ENCODE measurements at regions not wholly inside any gene's neighbourhood (a gene's known extent, or its start where the extent isn't known, plus 50 kb on each side); places are given as distances from the start of the nearest gene placed in this dataset.

DNA sequence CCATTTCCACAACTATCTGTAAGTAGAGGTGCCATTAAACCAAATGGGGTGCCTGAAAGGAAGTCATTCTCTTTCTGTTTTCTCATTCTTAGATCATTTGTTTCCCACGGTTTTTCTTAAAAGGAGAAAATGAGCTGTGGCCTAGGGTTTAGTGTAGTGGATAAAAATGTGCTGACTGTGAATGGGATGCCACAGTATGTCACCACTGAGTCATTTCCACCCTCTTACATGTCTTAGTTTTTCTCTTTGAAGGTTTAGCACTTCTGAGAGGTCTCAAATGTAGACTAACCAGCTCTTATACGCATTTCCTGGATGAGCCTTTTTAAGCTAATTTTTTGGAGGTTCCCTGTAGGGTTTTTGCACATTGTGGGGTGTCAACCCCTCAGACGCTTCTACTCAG lies 244.5 kb upstream of the SPANXN1 start:
- no peak for DNase-seq (ENCODE audit: insufficient read length, low spot score)
- no peak for TF ChIP-seq POLR2A (IDR thresholded peaks at IDR 0.05; ENCODE audit: low read depth, low read length)
- FAIRE-seq, result peak; percentile 67

DNA sequence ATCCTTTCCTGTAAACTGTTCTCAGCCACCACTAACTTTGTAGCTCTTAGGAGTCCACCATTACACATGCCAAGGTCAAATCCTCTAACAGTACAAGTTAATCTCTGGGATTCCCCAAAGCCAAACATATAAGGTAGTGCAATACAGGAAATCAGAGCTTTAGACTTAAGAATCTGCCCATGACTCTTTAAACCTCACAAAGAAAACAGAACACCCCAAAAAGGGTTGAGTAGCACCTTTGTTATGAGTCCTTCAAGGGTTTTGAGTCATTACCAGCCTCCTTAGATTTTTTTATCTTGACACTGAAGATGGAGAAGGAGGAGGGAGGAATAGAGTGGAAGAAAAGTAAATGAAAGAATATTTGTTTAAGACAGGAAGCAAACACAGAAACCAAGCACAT lies 243.9 kb upstream of the SPANXN1 start:
- no peak for DNase-seq (ENCODE audit: insufficient read length, low spot score)
- FAIRE-seq, result no peak

DNA sequence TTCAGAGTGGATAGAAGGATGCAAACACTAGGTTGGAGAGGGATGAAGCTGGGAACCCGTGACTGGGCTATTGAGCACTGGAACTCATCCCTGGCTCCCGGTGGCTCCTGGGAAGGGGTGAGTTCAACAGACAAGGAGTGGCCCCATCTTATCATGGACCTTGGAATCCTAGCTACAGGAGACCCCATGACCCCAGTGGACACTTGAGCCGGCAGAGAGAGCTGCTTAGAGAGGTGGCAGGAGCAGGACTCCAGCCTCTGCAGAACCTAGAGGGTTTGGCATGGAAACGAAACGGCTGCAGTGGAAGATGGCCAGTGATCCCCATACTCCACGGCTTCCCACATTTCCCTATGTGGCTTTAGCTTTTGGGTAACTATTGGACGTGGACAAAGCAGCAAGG lies 205.8 kb upstream of the SPANXN1 start:
- TF ChIP-seq POLR2A (IDR thresholded peaks at IDR 0.05; ENCODE audit: low read depth, low read length), result no peak
- no peak for FAIRE-seq
- no peak for DNase-seq (ENCODE audit: insufficient read length, low spot score)

More for the DNA sequence above, 243.9 kb upstream of the SPANXN1 start:
- no peak for TF ChIP-seq POLR2A (IDR thresholded peaks at IDR 0.05; ENCODE audit: low read depth, low read length)

DNA sequence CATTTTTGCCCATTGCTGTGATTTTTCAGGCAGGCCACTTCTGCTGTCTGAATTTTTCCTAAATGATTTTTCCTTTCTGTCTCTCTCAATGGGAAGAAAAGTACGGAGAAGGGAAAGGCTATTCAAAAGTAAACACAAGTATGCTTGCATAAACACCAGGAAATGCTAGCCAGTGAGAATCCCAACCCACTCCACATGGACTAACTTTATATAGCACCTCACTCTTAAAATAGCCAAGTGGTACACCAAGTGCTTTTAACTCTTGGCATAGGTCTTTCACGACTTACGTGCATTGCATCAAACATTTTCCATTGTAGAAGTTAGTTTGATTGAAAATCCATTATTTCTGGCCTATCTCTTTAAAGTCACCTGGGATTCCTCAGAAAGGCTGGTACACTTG lies 178.9 kb upstream of the SPANXN1 start:
- no peak for TF ChIP-seq POLR2A (IDR thresholded peaks at IDR 0.05; ENCODE audit: low read depth, low read length)
- FAIRE-seq, result no peak
- DNase-seq (ENCODE audit: insufficient read length, low spot score), result no peak

DNA sequence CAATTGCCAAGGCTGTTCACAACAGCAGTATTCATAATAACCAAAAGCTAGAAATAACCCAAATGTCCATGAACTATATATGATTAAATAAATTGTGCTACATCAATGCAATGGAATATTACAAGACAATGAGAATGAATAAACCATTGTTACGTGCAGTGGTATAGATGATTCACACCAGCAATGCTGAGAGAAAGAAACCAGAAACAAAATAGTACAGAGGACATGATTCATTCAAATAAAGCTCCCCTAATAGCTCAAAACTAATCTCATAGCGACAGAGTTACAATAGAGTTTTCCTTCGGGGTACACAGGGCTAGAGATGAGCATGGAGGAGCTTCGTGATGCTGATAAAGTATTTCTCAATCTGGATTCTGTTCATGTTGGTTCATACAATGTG lies 148.1 kb upstream of the SPANXN1 start:
- FAIRE-seq (no peak), DNase-seq (ENCODE audit: insufficient read length, low spot score) (no peak)
- TF ChIP-seq POLR2A (IDR thresholded peaks at IDR 0.05; ENCODE audit: low read depth, low read length), result no peak
